PC-3 (cell line): ENCODE measurements at regions not wholly inside any gene's neighbourhood (a gene's known extent, or its start where the extent isn't known, plus 50 kb on each side); places are given as distances from the start of the nearest gene placed in this dataset.

Source experiments
- ATAC-seq: fragments of 200-7000 bp; cut with Tn5 transposase; 2 replicates; pipeline ENCODE4 v1.9.1; 2020; ENCODE audit warnings: mild to moderate bottlenecking, moderate library complexity
- BruUV-seq: library from RNA; stranded (reverse); fragments of 400-500 nt; replicated peaks from 2 replicates; lab custom pipeline; 2021; lab: Mats Ljungman, UMichigan
- CTCF ChIA-PET: fragments of 300-600 bp; sonication (Branson Sonifier 250); formaldehyde crosslinking; loops from one replicate; lab custom pipeline; 2022; ENCODE audit warnings: antibody characterized with exemption; lab: Charles Lee
- POLR2A ChIA-PET: fragments of 300-600 bp; sonication (Branson Sonifier 250); formaldehyde crosslinking; loops from one replicate; lab custom pipeline; 2022; ENCODE audit warnings: antibody characterized with exemption; ENCODE audit not compliant: unreplicated experiment; lab: Charles Lee
- DNase-seq: peaks from one replicate; pipeline ENCODE4 v3.0.0-alpha.2; 2015
- H2AFZ ChIP-seq: fragments of 300-600 bp; sonication (generic); 2 replicates; pipeline ENCODE4 v1.6.0; 2016; ENCODE audit warnings: antibody characterized with exemption, low read length
- H3F3A ChIP-seq: fragments of 300-600 bp; sonication (generic); one replicate; pipeline ENCODE4 v1.6.0; 2017; ENCODE audit warnings: antibody characterized with exemption, low read length, control low read depth, mild to moderate bottlenecking; ENCODE audit not compliant: unreplicated experiment
- H3K27ac ChIP-seq: fragments of 300-600 bp; sonication (generic); 2 replicates; pipeline ENCODE4 v1.5.1; 2016; ENCODE audit warnings: mild to moderate bottlenecking, low read length
- H3K27me3 ChIP-seq: fragments of 300-600 bp; sonication (generic); 2 replicates; pipeline ENCODE4 v1.6.1; 2016; ENCODE audit warnings: low read length, mixed read lengths
- H3K36me3 ChIP-seq: fragments of 300-600 bp; sonication (generic); 2 replicates; pipeline ENCODE4 v1.6.1; 2016; ENCODE audit warnings: low read depth, mixed run types, low read length, mixed read lengths
- H3K4me1 ChIP-seq: fragments of 300-600 bp; sonication (generic); 2 replicates; pipeline ENCODE4 v1.5.1; 2016; ENCODE audit warnings: low read length; ENCODE audit not compliant: insufficient read depth
- H3K4me2 ChIP-seq: fragments of 300-600 bp; sonication (generic); 2 replicates; pipeline ENCODE4 v1.6.0; 2016; ENCODE audit warnings: low read length
- H3K4me3 ChIP-seq: fragments of 300-600 bp; sonication (generic); 2 replicates; pipeline ENCODE4 v1.5.1; 2016; ENCODE audit warnings: mild to moderate bottlenecking, low read length, mixed read lengths
- H3K79me2 ChIP-seq: fragments of 300-600 bp; sonication (generic); 2 replicates; pipeline ENCODE4 v1.6.1; 2017; ENCODE audit warnings: low read length, mixed read lengths
- H3K9ac ChIP-seq: fragments of 300-600 bp; sonication (generic); 2 replicates; pipeline ENCODE4 v1.6.0; 2016; ENCODE audit warnings: mild to moderate bottlenecking, low read length
- H3K9me2 ChIP-seq: fragments of 300-600 bp; sonication (generic); replicated peaks from 2 replicates; pipeline ENCODE4 v1.6.1; 2016; ENCODE audit warnings: mixed run types, low read length, mixed read lengths
- H3K9me3 ChIP-seq: fragments of 300-600 bp; sonication (generic); 2 replicates; pipeline ENCODE4 v1.6.1; 2016; ENCODE audit warnings: low read length, mixed read lengths
- H4K20me1 ChIP-seq: fragments of 300-600 bp; sonication (generic); 2 replicates; pipeline ENCODE4 v1.6.1; 2016; ENCODE audit warnings: low read length, mixed read lengths
- EZH2 ChIP-seq: fragments of 300-600 bp; sonication (generic); IDR thresholded peaks from one replicate; pipeline ENCODE4 v1.6.1; 2017; ENCODE audit warnings: antibody characterized with exemption, mild to moderate bottlenecking, low read length; ENCODE audit not compliant: unreplicated experiment
- EZH2phosphoT487 ChIP-seq: fragments of 300-600 bp; sonication (generic); IDR thresholded peaks from 2 replicates; pipeline ENCODE4 v1.6.1; 2018; ENCODE audit warnings: mild to moderate bottlenecking, antibody characterized with exemption, low read length, borderline replicate concordance
- intact Hi-C: fragments of 100-400 bp; cut with micrococcal nuclease; formaldehyde crosslinking; loops from 2 replicates; pipeline ENCODE4 v1.9.0; 2023
- TF ChIP-seq, protein P1 (sequence below): fragments of 300-600 bp; sonication (generic); conservative IDR thresholded peaks from 2 replicates; pipeline ENCODE4 v1.5.1; 2017; ENCODE audit warnings: antibody characterized with exemption, low read depth, mild to moderate bottlenecking, low read length

DNA sequence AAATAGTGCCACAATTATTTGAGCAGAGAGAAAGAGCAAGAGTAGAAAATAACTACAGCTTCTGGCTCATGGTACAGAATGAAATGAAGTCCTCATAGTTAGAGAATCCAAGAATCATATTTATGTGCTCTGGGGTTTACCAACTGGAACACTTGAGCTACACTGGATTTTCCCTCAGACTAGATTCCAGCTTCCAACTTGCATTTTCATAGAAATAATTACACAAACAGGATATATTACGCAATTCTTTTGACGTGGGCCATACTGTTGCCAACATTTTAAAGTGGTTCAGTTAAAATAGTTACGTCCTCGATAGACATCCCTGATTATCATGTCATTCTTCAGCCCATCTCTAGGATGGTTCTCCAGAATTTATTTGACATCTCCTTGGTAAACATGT is 129.2 kb downstream of the ETAA1 start:
- Histone ChIP-seq H3K4me2 (no peak overlapping the region), H3K27ac (no peak overlapping the region)
- no peak for DNase-seq

DNA sequence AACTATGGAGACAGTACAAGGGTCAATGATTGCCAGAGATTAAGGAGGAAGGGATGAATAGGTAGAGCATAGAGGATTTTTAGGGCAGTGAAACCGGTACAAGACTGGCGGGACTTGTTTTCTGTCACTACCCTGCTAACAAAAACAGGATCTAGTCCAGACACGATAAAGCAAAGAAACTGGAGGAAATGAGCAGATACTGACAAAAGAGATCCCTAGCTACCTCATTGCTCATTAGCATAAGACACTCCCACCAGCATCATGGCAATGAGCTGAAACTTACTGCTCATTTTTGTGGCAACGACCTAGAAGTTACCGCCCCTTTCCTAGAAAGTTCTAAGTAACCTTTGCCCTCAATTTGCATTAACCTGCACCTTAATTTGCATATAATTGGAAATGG is 131.2 kb downstream of the ETAA1 start:
- H3K9me3 ChIP-seq: no peaks in the 10 kb centered on the region
- no peaks in the 10 kb centered on the region for H3K27me3 ChIP-seq
- H3F3A ChIP-seq: no peaks in the 10 kb centered on the region
- no peak for DNase-seq
- no peak for ATAC-seq
- H3K27ac ChIP-seq: no peak overlapping the region
- H4K20me1 ChIP-seq: no peaks in the 10 kb centered on the region
- H2AFZ ChIP-seq: no peak overlapping the region
- no TSS peak for BruUV-seq
- ChIA-PET POLR2A (no interaction called here), CTCF (no interaction called here)
- intact Hi-C loops: no loop called here
- H3K4me3 ChIP-seq: no peak overlapping the region
- no peaks in the 10 kb centered on the region for H3K79me2 ChIP-seq
- H3K4me1 ChIP-seq: no peaks in the 10 kb centered on the region
- no peaks in the 10 kb centered on the region for H3K9me2 ChIP-seq
- TF ChIP-seq EZH2 (no peak), EZH2phosphoT487 (no peak)
- TF ChIP-seq, protein P1, sequence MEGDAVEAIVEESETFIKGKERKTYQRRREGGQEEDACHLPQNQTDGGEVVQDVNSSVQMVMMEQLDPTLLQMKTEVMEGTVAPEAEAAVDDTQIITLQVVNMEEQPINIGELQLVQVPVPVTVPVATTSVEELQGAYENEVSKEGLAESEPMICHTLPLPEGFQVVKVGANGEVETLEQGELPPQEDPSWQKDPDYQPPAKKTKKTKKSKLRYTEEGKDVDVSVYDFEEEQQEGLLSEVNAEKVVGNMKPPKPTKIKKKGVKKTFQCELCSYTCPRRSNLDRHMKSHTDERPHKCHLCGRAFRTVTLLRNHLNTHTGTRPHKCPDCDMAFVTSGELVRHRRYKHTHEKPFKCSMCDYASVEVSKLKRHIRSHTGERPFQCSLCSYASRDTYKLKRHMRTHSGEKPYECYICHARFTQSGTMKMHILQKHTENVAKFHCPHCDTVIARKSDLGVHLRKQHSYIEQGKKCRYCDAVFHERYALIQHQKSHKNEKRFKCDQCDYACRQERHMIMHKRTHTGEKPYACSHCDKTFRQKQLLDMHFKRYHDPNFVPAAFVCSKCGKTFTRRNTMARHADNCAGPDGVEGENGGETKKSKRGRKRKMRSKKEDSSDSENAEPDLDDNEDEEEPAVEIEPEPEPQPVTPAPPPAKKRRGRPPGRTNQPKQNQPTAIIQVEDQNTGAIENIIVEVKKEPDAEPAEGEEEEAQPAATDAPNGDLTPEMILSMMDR: no peak
- no peak overlapping the region for H3K4me2 ChIP-seq
- H3K36me3 ChIP-seq: no peaks in the 10 kb centered on the region
- H3K9ac ChIP-seq: no peak overlapping the region

More for the DNA sequence above, 129.2 kb downstream of the ETAA1 start:
- POLR2A ChIA-PET: no interaction called here
- no peaks in the 10 kb centered on the region for H3K9me3 ChIP-seq
- no peak overlapping the region for H3K9ac ChIP-seq
- H2AFZ ChIP-seq: no peak overlapping the region
- no TSS peak for BruUV-seq
- no peaks in the 10 kb centered on the region for H3K79me2 ChIP-seq
- H4K20me1 ChIP-seq: no peaks in the 10 kb centered on the region
- CTCF ChIA-PET: no interaction called here
- no peaks in the 10 kb centered on the region for H3K9me2 ChIP-seq
- H3F3A ChIP-seq: no peaks in the 10 kb centered on the region
- no peaks in the 10 kb centered on the region for H3K36me3 ChIP-seq
- TF ChIP-seq EZH2 (no peak), EZH2phosphoT487 (no peak)
- TF ChIP-seq, protein P1: no peak
- no peaks in the 10 kb centered on the region for H3K27me3 ChIP-seq
- intact Hi-C loops: no loop called here
- H3K4me3 ChIP-seq: no peak overlapping the region
- H3K4me1 ChIP-seq: no peaks in the 10 kb centered on the region
- ATAC-seq: no peak

DNA sequence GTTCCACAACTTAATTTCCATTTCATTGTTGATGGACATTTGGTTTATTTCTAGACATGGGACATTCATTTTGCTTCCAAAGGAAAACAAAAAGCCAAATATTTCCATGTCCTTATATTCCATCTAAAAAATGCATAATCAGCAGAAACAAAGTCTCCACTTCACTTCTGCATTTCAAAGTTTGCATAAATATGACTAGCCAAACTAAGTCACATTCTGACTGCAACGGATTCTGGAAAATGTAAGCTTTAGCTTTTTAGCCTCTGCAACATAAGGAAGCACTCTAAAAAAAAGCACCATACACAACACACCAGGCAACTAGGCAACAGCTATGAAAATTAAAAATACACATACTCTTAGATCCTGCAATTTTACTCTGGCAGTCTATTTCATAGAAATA is 135.3 kb downstream of the ETAA1 start:
- Histone ChIP-seq H3K27ac (no peak overlapping the region), H3K9ac (no peak overlapping the region), H3F3A (no peaks in the 10 kb centered on the region), H4K20me1 (no peaks in the 10 kb centered on the region), H3K4me1 (no peaks in the 10 kb centered on the region), H2AFZ (no peak overlapping the region), H3K4me3 (no peak overlapping the region), H3K36me3 (no peaks in the 10 kb centered on the region), H3K9me3 (no peaks in the 10 kb centered on the region), H3K27me3 (no peaks in the 10 kb centered on the region), H3K9me2 (no peaks in the 10 kb centered on the region), H3K4me2 (no peak overlapping the region), H3K79me2 (no peaks in the 10 kb centered on the region)
- ChIA-PET POLR2A (no interaction called here), CTCF (no interaction called here)
- ATAC-seq (no peak), DNase-seq (no peak)
- intact Hi-C loops: no loop called here
- BruUV-seq: no TSS peak
- TF ChIP-seq, protein P1: no peak
- no peak for TF ChIP-seq EZH2
- no peak for TF ChIP-seq EZH2phosphoT487
